HG02970 (cell line): ENCODE measurements at regions not wholly inside any gene's neighbourhood (a gene's known extent, or its start where the extent isn't known, plus 50 kb on each side); places are given as distances from the start of the nearest gene placed in this dataset.
"Not testable (repeated sequence)": the region's sequence is repeated elsewhere in the genome, so short reads cannot be mapped to it uniquely, and the experiment has no call there.

ENCODE experiments used
- ATAC-seq: cut with Tn5 transposase; IDR thresholded peaks from one replicate; pipeline ENCODE4 v1.9.1; 2021; ENCODE audit warnings: mild to moderate bottlenecking, moderate library complexity, moderate number of reproducible peaks; ENCODE audit not compliant: unreplicated experiment, low FRiP score

DNA sequence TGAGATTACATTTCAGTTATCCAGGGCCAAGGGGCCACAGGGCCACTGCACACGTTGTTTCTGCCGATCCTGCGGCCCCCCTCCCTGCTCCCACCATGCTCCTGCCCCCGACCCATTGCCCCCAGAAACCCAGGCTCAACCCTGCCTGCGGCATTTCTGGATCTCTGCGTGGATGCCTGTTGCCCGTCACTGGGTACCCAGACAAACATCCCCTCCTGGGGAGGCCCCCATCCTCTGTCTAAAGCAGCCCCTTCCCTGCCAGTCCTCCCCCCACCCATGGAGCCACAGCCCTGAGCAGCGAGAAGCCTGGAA, 326.4 kb upstream of the SFSWAP start:
- no peak for ATAC-seq

DNA sequence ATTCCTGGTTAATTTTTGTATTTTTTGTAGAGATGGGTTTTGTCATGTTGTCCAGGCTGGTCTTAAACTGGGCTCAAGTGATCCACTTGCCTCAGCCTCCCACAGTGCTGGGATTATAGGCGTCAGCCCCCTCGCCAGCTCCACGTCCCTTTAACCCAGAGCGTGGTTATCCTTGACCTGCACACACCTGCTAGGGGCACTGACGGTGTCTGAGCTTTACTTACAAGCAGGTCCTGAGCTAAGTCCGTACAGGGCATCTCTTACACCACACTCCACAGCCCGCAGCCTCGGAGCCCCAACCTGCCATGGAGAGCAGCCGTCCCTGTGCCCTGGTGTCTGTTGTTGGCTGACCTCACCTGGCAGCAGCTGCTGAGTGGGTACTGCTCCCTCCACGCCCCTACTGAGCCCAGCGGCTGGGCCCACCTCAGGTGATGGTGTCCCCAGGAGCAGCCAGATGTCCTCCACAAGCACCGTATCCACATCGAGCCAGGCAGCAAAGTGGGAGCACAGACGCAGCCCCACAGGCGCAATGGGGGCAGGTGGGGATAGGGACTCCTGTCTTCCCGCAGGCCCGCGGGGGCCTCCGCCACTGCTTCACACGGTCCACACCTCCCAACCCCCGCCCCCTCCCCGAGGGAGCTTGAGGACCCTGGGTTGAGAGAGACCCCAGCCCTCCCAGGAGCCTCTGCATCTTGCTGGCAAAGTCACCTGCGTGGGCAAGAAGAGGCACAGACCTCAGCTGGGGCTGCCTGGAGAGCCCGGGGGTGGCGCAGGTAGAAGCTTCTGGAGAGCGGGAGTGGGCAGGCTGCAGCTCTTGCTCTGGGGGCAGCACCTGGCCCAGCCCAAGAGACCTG, 325.4 kb upstream of the SFSWAP start:
- no peak for ATAC-seq

DNA sequence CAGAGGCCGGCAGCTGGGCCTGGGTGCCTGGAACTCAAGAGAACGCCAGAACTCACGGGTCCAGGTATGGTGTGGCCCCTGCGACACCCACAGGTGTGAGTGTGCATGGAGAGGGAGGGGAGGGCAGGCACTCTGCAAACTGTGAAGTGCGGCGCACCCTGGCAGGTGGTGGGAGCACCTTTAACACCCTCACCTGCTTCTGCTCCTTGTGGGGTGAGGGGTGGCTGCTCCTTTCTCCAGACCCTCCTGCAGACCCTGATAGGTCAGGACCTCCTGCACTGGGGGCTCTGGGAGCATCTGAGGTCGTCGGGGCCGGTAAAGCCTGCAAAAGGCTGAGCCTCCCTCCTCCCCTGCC, 324.7 kb upstream of the SFSWAP start:
- ATAC-seq: no peak

DNA sequence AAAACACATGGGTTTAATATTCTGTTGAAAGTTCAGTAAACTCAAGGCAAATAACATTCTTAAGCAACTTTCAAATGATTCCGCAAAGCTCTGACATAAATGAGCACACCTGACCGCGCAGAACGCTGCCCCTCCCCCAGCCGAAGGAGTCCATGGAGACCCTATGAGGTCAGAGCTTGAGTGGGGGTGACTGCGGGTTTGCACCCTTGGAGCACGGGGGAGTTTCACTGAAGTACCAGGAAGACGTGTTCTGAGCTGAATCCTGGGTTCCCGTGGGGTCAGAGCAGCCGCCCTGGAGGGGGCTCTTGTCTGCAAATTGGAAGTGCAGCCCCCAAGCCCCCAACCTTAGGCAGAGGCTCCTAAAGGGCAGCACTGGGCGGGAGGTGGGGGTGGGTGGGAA, 324.1 kb upstream of the SFSWAP start:
- ATAC-seq: no peak

DNA sequence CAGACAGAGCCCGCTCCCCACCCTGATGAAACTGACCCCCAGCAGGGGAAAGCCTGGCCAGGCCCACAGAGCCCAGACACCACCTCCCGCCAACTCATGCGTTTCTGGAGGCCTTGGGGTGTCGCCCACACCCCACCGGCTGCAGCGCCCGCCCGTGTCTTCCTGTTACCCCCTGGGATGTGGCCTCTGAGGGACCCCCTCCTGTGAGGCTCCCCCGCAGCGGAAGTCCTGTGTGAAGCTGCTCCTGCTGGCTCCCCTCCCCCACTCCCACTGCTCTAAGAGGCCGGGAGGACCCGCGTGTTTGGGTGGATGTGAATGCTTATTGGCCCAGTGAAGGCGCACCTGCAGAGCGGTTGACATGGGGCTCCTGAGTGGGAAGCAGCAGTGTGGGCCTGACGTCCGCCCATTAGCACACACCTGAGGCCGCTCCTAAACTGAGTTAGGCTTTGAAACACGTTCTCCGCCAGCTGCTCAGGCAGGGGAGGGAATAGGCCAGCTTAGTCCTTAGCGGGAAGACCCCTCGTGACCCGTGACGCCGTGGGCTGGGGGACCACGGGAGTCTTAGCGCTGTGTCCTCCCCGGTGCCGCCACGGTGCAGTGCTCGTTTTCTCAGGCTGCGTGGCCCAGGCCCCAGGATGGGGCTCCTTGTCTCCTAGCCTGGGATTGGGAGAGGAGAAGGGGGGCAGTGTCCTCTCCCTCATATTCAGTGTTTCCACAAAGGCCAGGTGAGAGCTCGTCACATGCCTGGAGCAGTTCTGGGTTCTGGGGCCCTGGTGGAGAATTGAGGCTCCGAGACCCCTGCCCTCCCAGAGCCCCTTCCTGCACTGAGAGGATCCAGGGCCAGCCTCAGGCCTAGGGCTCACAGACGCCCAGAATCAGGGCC, 323.4 kb upstream of the SFSWAP start:
- ATAC-seq: no peak

DNA sequence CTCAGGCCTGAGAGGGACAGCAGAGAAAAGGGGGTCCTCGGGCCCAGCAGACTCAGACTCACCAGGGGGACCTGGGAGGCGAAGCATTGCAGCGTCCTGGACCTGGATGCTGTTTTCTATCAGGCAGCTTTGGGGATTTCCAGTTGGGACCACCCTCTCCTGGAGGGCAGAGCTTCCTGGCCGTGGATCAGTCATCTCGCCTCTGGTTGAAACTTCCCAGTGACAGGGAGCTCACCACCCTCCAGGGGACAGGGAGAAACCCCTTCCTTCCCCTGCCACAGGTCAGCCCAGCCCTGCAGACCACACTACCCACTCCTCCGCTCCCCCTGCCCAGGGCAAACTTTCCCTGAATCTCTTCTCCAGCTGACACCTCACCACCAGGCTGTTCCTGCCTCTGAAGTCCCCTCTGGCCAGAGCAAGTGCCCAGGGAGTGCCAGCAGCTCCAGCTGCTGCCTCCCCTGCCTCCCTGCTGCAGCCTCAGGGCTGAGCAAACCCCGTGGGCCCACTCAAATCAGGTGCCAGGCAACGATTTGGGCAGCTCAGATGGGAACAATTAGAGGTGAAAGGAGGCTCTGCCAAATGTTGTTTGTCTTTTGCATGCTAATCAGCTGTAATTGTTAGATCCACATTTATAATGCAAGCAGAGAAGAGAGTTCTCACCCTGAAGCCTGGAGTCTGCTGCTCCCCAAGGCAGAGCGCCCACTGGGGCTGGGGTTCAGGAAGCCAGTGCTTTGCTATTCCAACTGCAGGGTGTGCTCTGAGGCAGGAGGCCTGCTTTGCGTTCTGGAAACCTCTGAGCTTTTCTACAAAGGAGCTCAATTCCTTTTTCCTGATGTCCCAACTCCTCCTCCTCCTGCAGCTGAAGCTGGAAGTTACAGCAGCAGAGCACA, 322.5 kb upstream of the SFSWAP start:
- not testable (repeated sequence) for ATAC-seq

DNA sequence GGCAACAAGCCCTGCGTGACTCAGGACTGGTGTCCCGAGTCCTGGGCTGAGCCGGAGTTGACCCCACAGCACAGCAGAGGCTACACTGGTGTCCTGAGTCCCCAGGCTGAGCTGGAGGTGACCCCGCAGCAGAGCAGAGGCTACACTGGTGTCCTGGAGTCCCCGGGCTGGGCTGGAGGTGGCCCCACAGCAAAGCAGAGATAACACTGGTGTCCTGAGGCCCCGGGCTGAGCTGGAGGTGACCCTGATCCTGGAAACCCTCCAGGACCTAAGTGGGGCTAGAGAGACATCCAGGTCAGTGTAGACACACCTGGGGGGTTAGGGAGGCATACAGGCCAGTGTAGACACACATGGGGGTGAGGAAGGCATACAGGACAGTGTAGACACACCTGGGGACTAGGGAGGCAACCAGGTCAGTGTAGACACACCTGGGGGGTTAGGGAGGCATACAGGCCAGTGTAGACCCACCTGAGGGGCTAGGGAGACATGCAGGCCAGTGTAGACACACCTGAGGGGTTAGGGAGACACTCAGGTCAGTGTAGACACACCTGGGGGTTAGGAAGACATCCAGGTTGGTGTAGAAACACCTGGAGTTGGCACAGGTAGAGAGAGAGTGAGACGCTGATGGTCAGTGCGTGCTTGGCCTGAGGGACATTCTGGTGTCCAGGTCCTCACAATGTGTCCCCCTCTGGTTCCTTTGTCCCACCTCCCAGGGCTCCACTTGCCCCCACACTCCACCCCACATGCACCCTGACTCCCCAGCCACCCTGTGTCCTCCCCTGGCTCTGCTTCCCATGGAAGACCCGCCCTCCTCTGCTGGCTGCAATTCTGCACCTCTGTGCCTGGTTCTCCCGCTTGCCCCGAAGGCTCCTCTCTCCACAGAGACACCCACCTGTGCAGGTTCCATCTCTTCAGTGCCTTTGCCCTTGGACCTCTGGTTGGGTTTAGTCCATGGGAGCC, 321.6 kb upstream of the SFSWAP start:
- no peak for ATAC-seq

DNA sequence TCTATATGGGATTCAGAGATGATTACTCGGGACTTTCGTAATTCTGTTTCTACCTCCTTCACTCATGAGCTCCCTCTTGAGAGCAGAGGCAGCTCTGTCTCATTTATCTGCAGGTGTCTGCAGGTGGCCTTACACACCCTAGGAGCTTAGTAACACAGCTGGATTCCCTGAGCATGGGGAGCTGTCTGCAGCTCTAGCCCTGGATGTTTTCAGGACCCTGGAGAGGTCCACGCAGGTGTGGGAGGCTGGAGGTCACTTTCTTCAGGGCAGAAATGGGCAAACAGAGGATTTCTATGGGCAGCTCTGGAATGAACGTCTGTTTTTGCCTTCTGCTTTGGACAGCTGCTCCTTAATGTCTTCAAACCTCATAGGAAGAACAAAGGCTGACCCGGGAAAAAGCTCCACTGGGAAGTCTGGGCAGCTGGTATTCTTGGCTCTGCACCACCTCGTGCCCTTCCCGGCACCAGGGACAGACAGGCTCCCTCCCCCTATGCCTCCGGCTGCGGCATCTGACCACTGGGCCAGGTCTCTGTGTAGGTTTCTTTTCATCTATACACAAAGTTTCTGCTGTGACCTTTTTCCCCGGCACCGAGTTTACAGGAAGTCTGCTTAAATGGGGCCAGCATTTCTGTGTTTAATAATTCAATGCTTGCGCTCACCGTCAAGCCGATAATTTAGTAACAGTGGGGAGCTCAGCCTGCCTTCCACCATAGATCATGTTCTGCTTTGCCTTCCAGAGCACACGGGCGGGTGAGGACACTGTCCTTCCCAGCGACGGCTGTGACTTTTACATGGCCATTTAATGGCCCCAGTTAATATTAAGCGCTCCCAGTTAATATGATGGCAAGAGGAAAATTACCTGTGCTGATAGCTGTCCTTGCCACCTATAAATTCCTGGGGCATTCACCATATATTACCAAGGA, 320.2 kb upstream of the SFSWAP start:
- ATAC-seq: no peak

DNA sequence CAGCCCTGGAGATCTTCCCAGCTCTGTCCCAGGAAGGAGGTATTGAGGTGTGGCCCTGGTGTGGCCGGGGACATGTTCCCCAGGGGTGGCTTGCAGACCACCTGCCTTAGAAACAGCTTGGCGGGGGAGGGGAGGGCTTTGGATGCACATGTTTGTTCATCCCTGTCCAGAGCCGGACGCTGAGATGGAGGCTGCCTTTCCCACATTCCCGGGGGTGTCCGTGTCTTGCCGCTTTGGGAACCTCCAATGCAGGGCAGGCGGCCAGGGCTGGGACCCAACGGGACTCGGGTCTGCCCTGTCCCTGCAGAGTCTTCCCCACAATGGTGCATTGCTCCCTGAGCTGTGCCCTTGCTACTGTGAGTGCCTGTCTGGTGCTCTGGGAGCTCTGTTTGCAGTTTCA, 319.5 kb upstream of the SFSWAP start:
- no peak for ATAC-seq

DNA sequence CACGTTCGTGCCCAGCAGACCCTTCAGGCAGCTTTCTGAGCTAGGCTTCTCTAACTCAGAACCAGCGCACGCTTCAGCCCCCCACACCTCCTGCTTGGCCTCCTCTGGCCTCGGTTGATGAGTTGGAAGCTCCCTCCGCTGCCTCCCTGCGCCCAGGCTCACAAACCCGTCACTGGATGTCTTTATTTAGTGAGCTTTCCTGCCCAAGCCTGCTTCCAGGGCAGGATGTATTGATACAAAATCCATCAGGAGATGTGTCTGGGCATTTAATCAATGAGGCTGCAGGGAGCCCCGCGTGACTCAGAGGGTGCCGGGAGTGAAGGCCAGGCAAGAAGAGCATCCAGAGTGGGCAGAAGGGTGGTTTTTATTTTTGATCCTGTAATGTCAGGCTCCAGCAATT, 316.1 kb upstream of the SFSWAP start:
- ATAC-seq: not testable (repeated sequence)

DNA sequence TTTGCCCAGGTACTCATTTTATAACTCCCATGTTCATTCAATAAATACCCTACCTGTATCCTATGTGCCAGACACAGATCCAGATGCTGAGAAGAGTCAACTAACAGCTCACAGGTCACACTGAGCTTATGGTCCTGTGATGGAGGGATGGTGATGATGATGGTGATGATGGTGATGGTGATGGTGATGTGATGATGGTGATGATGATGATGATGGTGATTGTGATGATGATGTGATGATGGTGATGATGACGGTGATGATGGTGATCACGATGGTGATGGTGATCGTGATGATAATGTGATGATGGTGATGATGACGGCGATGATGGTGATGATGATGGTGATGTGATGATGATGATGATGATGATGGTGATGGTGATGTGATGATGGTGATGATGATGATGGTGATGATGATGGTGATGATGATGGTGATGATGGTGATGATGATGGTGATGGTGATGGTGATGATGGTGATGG, 315.6 kb upstream of the SFSWAP start:
- not testable (repeated sequence) for ATAC-seq

DNA sequence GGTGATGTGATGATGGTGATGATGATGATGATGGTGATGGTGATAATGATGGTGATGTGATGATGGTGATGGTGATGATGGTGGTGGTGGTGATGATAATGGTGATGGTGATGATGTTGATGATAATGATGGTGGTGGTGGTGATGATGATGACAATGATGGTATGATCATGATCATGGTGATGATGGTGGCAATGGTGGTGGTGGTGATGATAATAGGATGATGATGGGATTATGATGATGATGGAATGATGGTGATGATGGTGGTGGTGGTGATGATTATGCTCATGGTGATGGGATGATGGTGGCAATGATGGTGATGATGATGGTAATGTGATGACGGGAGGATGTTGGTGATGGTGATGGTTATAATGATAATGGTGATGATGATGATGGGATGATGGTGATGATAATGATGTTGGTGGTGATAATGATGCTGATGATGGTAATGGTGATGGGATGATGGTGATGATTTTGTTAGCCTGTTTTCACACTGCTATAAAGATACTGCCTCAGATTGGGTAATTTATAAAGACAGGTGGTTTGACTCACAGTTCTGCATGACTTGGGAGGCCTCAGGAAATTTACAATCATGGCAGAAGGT, 314.8 kb upstream of the SFSWAP start:
- ATAC-seq: no peak

DNA sequence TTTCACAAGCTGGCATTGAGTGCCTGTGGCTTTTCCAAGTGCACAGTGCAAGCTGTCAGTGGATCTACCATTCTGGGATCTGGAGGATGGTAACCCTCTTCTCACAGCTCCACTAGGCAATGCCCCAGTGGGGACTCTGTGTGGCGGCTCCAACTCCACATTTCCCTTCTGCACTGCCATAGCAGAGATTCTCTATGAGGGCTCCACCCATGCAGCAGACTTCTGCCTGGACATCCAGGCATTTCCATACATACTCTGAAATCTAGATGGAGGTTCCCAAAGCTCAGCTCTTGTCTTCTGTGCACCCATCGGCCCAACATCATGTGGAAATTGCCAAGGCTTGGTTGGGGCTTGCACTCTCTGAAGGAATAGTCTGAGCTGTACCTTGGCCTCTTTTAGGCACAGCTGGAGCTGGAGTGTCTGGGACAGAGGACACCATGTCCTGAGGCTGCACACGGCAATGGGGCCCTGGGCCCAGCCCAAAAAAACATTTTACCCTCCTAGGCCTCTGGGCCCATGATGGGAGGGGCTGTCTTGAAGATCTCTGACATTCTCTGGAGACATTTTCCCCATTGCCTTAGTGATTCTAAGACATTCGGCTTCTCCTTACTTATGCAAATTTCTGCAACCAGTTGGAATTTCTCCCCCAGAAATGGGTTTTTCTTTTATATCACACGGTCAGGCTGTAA, 313.3 kb upstream of the SFSWAP start:
- no peak for ATAC-seq

DNA sequence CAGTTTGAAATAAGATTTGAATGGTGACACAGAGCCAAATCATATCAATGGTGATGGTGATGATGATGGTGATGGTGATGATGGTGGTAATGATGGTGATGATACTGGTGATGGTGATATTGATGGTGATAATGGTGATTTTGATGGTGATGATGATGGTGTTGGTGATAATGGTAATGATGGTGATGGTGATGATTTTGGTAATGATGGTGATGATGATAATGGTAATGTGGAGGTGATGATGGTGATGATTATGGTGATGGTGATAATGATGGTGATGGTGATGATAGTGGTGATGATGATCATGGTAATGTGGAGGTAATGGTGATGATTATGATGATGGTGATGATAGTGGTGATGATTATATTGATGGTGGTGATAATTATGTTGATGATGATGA, 311.9 kb upstream of the SFSWAP start:
- no peak for ATAC-seq

DNA sequence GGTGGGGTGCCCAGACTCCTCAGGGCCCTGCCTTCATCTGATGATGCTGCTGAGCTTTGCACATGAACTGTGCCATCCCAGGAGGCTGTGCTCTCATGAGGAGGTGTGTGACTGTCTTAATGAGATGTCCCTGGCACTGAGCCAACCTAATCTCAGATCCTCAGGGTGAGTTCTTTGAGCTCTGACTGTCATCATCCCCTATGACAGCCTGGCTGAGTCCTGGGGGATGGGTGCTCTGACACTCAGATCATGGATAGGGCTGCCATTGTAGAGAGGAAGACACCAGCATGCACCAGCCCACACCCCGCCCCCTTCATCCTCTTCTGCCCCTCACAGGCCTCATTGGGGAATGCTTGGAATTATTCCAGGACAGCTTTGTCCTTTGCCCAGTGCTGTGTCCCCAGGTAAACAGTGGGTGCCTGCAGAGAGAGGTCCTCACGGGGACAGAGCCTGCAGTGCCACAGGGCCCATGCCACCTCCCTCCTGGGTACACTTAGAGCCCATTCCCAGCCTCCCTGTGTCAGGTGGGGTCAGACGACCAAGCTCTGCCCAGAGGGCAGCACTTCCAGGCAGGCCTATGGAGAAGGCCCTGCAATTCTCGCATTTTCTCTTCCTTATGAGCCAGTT, 310.1 kb upstream of the SFSWAP start:
- not testable (repeated sequence) for ATAC-seq

DNA sequence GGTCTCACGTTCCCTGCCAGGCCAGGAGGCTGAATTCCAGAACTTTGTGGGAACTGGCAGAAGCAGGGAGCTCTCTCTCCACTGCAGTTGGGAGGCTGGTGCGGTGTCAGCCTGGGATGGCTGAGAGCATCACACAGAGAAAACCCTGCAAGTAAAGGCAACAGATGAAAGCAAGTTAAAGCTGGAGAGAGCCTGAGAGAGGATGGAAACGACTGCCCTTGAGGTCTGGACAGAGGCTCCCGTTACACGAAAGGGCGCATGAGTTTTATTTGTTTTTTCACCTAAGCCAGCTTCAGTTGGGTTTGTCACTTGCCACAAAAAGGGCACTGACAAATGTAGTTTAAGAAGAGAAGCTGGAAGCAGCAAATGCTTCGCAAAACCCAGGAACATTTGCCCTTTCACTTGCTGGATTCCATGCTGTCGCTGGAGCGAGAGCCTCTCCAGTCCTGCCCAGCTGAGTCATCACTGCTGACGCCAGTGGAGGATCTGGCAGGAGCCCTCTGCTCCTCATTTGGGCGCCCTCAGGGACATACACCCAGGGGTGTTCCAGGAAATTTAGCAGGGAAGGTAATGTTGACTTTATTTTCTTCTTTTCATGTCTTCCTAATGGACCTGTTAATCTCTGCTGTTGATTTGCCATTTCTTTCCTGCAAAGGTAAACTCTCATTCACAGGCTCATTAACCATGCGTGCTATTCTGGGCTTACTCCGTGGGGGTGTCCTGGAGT, 308.8 kb upstream of the SFSWAP start:
- ATAC-seq: not testable (repeated sequence)
